IPS-11a (cell line): ENCODE measurements at regions not wholly inside any gene's neighbourhood (a gene's known extent, or its start where the extent isn't known, plus 50 kb on each side); places are given as distances from the start of the nearest gene placed in this dataset.

Experiments
- H3K4me3 ChIP-seq: one replicate; pipeline ENCODE4 v1.5.1; 2013; ENCODE audit warnings: low read depth, low read length, control low read depth

DNA sequence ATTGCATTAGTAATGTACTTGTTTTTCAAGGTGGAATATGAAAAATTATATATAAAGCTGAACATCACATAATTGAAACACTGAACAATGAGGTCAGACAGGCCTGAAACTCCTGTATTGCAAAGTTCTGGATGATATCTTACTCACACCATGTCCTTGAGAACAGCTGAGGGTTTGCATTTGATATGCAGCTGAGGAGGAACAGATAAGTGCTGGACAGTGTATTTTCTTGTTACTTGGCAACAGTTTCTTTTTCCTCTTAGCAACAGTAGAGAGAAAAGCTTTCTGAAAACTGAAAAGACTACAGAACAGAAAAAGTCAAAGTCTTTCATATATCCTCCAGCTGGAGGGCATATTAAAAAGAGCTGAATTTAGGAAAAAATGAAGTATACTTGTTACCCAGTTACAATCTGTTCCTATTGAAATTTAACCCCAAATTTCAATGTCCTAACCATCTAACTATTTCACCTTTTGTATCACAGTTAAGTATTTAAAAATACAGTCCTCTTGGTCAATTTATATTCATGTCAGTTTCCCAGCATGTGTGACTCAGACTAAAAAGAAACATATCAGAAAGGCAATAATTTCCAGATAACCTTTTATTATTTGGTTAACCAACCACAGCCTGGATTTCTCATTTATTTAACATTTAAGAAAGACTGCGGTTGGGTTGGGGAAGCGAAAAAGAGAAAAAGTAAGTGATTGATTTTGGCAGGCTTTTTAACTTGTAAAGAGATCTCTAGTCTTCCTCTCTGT lies 733.0 kb upstream of the DPPA4 start:
- no peak overlapping the region for H3K4me3 ChIP-seq

DNA sequence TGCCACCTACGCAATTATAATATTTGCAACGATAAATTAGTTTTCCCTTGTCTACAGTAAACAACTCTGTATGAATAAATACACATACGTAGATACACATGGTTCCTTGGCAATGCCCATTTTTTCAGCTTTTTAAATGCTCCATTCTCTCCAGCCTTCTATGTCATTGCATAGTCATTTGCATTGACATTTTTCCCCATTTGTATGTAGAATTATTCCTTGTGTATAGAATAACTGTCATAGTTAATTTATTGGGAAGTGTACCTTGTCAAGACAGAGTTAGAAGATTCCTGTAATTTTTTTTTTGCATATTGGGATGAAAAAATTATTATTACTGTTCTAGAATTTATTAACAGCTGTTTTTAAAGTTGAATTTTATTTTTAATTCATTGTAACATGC lies 736.7 kb upstream of the DPPA4 start:
- no peak overlapping the region for H3K4me3 ChIP-seq

DNA sequence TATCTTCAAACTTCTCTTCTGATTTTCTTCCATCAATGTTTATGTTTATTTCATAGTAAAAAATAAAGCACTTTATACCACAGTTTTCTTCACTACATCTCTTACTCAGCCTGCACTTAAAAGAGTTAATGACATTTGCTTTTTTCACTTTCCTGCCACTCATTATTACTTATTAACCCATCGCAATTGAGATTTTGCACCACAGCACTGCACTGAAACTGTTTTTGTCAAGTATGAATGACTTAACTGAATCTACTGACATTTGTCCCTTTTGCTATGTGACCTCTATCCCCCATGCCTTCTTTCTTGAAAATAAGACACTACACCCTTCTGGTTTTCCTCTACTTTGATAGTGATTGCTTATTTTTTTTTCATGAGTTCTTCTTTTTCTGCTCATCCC lies 739.7 kb upstream of the DPPA4 start:
- no peak overlapping the region for H3K4me3 ChIP-seq

DNA sequence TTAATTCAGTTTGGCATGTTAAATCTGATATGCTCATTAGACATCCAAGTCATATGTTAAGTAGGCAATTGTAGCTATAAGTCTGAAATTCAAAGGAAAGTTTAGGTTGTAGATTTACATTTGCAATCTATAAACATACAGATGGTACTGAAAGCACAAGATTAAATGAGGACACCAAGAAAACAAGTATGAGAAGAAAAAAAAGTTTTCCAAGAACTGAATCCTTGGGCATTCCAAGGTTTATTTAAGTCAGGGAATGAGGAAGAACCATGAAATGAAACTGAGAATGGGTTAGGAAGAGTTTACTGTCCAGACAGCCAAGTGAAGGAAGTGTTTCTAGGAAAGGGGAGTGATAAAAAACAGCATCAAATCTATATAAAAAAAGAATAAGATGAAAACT lies 756.1 kb upstream of the DPPA4 start:
- no peak overlapping the region for H3K4me3 ChIP-seq

DNA sequence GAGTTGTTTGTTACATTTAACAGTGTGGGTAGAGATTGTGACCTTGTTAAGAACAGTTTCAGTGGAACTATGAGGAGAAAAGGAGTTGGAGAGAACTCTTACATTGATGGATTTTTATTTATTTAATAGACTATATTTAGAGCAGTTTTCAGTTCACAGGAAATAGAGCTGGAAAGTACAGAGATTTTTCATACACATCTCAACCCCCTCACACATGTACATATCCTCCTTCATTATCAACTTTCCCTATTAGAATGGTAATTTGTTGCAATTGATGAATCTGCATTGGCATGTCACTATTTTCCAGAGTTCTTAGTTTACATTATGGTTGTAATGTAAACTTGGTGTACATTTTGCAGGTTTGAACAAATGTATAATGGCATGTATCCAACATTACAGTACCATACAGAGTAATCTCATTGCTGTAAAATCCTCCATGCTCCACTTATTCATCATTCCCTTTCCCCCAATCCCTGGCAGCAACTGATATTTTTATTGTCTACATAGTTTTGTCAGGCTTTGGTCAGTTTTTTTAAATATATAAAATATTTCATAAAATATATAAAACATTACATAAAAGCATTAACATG lies 756.6 kb upstream of the DPPA4 start:
- H3K4me3 ChIP-seq = no peak overlapping the region

DNA sequence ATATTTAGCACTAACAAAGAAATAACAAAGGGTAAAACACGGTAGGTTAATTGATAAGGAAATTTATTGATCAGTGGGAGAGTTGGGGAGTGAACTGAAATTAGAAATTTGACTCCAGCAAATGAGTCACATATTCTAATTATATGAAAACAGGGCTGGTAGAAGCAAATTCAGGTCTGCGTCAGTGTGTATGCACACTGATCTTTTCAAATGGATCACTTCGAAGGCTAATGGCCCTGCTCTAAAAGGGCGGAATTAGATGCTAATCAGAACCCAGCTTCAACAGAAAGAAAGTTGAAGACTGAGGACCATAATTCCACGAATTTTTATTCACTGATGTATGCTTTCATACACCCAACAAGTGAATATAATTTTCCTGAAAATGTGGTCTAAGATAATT lies 762.4 kb upstream of the DPPA4 start:
- no peak overlapping the region for H3K4me3 ChIP-seq

DNA sequence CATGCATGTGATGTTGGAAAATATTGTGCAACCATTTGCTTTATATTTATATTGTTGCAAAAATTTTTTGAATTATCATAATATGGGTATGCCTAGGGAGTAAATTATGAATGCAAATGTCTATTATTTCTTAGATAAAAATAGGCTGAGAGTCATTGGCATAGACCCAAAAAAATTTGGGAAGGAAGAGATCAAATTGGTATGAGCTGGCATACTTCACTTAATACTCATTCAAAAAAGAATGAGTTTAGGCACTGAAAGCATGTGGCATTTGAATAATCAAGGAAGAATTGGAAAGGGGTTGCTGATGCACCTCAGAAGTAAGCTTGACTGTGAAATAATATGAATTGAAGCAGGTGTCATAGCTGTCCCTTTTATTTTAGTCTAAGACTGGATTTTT lies 764.0 kb upstream of the DPPA4 start:
- H3K4me3 ChIP-seq = no peak overlapping the region

DNA sequence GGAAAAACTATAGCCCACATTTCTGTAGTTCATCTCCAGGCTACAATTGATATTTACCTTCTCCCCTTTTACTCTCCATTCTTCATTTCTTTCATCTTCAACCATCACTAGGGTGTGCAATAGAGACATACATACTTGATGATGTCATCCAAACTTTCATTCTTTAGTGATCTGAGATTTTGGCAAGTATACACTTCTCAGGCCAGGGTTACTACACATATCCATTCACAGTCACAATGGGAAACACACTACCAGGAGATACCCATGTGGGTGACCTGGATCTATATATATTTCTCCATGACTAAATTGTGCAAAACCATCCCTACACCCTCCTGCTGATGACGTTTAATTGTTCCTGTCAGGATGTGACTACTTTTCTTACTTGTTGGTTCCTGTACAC lies 769.5 kb upstream of the DPPA4 start:
- H3K4me3 ChIP-seq = no peak overlapping the region

DNA sequence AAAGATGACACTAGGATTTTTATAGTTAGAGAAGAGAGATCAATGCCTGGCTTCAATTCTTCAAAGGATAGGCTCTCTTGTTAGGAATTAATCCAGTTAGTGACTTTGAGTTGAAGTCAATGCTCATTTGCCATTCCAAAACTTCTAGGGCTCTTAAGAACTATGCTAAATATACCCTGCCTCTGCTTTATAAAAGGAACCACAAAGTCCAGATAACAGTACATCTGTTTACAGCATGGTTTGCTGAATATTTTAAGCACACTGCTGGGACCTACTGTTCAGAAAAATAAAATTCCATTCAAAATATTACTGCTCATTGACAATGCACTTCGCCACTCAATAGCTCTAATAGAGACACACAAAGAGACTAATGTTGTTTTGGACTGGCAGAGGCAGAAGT lies 786.6 kb upstream of the DPPA4 start:
- no peak overlapping the region for H3K4me3 ChIP-seq

DNA sequence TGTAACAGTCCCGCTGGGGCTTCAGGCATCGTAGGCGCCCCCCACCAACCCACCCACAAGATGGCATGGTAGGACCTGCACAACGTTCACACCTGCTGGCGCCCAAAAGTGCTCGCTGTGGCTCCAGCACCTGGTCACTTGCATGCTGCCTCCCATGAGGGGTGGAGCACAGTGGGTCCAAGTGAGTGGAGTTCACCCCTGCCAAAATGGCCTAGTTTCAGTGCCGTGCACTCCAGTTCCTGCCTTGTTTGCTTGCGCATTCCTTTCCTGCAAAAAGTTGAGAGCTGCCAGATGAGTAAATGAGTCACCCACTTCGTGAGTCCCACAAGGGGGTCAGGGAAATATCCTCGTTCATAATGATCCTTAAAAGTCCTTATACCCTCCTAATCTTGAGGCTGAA lies 788.7 kb upstream of the DPPA4 start:
- H3K4me3 ChIP-seq = no peak overlapping the region

DNA sequence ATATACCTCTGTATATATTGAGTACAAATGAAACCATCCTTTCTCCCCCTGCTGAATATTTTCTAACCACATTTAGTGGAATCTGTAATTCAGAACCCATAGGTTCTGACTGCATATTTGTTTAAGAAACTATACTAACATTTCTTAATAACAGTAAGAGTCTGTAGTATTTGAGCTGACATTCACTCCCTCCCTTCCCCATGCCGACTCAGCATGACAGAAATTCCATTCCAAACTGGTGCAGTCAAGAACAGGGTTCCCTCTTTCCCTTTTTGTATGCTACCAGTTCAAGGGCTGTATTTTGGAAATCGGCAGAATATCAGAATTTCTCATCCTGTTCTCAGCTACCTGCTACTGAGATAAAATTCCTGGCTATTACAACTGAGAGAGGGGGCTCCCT lies 796.6 kb upstream of the DPPA4 start:
- no peak overlapping the region for H3K4me3 ChIP-seq

DNA sequence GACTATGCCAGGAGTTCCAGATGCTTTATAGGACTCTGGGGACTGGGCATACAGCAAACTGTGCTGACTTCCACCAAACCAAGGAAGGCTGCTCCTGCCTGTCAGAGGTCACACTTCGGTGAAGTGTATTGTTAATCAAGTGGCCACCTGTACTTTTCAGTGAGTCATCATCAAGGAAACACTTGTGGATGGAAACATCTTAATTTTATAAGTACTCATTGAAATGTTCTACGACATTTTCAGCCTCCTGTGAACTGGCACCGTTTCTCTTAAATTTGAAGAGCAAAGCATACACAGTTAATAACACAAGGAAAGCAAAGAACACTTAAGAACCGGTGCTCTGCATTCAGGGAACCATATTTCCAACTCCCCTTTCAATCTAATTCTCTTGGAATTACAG lies 801.7 kb upstream of the DPPA4 start:
- no peak overlapping the region for H3K4me3 ChIP-seq

DNA sequence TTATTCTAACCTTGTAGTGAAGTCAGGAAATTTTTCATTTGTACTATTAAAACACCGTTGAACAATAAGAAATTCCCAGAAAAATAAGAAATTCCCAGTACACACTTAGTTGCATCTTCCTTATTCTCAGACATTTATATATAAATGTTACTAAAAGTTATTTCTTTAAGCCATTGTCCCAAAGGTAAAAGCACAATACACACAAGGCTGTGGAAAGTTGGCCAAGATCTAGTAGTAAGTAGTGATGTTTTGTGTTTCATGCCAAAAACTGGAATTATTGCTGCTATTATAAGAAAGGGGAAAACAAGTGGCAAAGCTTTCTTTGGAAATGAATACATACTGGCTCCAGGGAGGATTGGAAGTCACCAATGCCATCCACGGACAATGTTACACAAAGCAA lies 802.5 kb upstream of the DPPA4 start:
- H3K4me3 ChIP-seq = no peak overlapping the region

DNA sequence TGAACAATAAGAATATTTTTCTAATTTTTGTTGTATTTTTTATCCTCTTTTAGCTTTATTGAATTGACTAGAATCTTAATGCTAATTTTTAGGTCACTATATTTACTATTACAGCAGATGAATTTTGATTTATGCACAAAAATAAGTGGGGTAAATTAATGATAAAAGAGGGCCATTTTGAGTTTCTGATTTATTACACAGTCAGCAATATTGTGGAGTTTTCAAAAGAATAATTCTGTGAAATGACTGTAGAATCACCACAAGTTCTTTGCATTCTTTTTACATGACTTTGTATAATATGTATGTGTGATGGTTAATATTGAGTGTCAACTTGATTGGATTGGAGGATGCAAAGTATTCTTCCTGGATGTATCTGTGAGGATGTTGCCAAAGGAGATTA lies 812.4 kb upstream of the DPPA4 start:
- no peak overlapping the region for H3K4me3 ChIP-seq

DNA sequence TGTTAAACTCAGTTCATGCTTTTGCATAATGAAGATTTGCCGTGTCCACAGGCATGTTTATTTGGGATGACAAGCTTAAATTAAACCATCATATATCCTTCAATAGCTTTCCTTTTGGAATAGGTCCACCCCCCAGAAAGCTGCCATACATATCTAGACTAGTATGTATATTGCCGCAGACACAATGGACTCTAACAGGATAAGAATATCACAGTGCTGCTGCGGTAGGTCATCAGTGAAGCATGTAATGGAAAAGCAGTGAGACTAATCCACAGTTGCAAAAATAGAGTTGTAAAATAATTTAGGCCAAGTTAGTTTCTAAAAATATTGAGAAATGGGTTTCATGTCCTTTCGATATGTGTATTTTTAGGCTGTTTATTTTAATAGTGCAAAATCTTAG lies 819.9 kb upstream of the DPPA4 start:
- no peak overlapping the region for H3K4me3 ChIP-seq

DNA sequence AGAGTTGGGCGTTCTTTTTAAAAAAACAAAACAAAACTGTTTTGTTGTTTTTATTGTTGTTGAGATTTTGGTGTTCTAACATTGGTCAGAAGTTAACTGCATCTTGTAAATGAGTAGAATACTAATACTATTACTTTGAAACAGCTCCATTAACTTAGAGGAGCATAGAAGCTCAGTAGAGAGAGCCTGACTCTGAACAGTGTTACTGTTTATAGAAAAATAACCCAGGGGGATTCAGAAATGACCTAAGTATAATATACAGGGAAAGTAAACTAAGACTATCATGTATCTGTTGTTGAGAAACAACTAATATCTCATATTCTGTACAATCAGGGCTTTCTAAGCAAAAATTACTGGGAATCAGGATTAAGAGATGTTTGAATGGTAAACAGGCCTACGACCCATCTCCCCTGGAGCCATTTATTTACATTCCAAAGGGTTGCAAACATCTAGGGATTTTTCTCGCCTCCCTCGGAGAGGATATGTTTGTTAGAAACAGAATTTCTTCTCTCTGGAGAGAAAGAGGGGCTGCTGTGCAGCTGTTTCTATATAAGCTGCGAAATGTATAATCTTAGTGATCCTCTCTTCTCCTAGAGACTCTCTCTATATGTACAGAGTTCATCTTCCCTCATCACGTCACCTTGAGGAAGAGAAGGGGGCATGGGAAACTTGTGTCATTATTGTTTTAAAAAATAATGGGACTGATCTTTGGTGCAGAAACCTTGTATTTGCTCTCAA lies 827.5 kb upstream of the DPPA4 start:
- H3K4me3 ChIP-seq = no peak overlapping the region

DNA sequence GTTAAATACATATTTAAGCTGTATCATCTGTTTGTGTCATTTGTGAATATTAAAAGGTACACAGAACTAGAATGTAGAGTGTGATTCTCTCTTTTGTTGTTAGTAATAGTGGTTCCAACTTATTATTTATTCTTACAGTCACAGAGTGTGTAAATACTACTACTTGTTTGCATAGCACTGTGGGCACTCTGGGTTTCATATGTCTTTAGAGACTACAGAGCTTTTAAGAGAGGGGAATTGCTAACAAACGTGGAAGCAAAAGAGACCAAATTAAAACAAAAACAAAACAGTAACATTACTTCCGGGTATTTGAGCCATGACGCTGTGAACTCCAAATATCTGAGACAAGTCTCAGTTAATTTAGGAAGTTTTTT lies 828.0 kb upstream of the DPPA4 start:
- H3K4me3 ChIP-seq = no peak overlapping the region

DNA sequence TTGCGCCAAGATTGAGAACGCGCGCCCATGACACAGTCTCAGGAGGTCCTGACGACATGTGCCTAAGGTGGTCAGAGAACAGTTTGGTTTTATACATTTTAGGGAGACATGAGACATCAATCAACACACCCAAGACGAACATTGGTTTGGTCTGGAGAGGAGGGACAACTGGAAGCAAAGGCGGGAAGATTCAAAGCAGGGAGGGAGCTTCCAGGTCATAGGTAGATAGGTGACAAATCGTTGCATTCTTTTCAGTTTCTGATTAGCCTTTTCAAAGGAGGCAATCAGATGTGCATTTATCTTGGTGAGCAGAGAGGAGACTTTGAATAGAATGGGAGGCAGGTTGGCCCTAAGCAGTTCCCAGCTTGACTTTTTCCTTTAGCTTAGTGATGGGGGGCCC lies 828.4 kb upstream of the DPPA4 start:
- H3K4me3 ChIP-seq = no peak overlapping the region

DNA sequence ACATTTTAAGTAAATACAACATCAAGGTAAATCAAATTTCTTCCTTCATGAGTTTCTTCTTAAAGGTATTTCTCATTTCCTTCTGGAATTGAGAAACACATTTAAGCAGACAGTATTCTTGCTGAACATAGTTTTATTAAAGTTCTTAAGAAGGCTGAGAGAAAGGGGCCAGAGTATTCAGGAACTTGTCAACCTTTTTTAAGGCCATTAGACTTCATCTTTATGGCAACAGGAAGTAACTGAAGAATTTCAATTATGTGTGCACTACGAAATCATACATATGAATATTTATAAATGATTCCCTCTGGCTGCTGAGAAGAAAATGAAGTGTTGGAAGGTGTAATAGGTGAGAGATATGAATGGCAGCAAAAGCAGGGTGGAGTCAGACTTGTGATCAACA lies 829.4 kb upstream of the DPPA4 start:
- H3K4me3 ChIP-seq = no peak overlapping the region

DNA sequence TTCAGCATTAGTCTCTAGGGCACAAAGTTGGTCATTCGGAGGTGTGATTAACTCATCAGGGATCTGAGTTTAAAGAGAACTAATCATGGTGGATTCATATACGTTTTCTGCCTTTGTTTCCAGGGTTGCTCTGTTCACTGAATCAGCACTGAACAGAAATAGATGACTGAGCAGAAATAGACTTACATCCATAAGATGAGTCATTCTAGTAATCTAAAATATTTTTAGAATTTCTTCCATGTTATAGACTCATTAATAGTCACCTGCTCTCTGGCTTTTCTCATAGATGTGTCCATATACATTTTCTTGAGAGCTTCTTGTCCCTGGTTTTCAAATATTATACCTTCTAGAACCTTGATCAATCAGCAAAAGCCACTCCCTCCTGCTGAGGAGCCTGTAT lies 837.6 kb upstream of the DPPA4 start:
- no peak overlapping the region for H3K4me3 ChIP-seq

DNA sequence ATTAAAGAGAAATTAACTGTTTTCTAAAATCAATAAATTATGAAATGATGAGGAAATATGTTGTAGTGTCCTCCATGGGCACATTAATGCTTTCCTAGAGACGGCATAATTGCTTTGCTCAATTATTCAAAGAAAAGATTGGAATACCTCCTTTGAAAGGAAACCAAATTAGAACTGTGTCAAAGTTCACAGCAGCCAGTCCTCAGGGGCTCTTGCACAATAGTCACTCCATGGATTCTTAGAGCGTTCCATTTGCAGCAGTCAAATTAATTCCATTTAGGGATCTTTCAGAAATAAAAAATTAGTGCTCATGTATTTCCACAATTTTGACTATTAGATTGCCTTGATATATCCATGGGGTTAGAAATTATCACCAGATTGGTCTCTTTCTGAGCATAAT lies 841.6 kb upstream of the DPPA4 start:
- H3K4me3 ChIP-seq = no peak overlapping the region

DNA sequence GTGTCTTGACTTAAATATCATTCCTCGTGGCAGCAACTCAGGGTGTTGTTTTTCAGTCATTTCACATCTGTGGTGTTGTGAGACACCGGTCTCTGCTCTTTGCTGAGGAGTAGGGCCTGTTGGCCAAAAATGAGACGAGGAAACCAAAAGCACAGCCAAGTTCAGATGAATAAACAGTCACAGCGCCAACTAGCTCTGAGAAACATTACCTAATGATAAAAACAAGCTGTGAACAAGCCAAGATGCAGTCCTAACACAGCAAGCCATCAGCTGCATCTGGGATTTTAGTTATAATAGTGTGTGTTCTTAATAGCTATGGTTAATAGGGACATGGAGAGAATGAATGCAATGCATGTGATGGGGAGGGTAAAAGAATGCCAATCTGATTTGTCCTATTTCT lies 843.4 kb upstream of the DPPA4 start:
- H3K4me3 ChIP-seq = no peak overlapping the region
